Lung (tissue), 11 donors: ENCODE measurements at regions not wholly inside any gene's neighbourhood (a gene's known extent, or its start where the extent isn't known, plus 50 kb on each side); places are given as distances from the start of the nearest gene placed in this dataset.
"Not testable (repeated sequence)": the region's sequence is repeated elsewhere in the genome, so short reads cannot be mapped to it uniquely, and the experiment has no call there.

Experiments used
- ATAC-seq: fragments of 200-7000 bp; cut with Tn5 transposase; one replicate; pipeline ENCODE4 v1.9.1; 2020; ENCODE audit warnings: moderate number of reproducible peaks; ENCODE audit not compliant: insufficient read depth, low FRiP score
- DNase-seq, 3 donors: peaks; one replicate each; pipeline ENCODE4 v3.0.0-alpha.2; 2013 to 2017
- H3K27ac ChIP-seq, 2 donors: one replicate each; pipeline ENCODE4 v1.5.1; 2013; ENCODE audit warnings: mild to moderate bottlenecking in 2 of 2, moderate library complexity in 2 of 2, control low read depth in 1 of 2, inconsistent platforms in 1 of 2, low read depth in 1 of 2, low read length in 1 of 2
- H3K27me3 ChIP-seq, 3 donors: one replicate each; pipeline ENCODE4 v1.5.1; 2013; ENCODE audit warnings: low read length in 2 of 3; ENCODE audit not compliant: control insufficient read depth in 3 of 3, insufficient read depth in 3 of 3
- H3K36me3 ChIP-seq, 4 donors: one replicate each; pipeline ENCODE4 v1.5.1; 2013; ENCODE audit warnings: low read length in 4 of 4, mild to moderate bottlenecking in 1 of 4, moderate library complexity in 1 of 4; ENCODE audit not compliant: control insufficient read depth in 4 of 4, insufficient read depth in 4 of 4
- H3K4me1 ChIP-seq, 5 donors: one replicate each; pipeline ENCODE4 v1.5.1; 2013; ENCODE audit warnings: low read length in 5 of 5, mild to moderate bottlenecking in 2 of 5, moderate library complexity in 1 of 5; ENCODE audit not compliant: control insufficient read depth in 5 of 5, insufficient read depth in 5 of 5
- H3K4me3 ChIP-seq: one replicate; pipeline ENCODE4 v1.5.1; 2013; ENCODE audit warnings: mild to moderate bottlenecking, control low read depth, moderate library complexity
- H3K9ac ChIP-seq, 2 donors: one replicate each; pipeline ENCODE4 v1.5.1; 2013; ENCODE audit warnings: low read length in 2 of 2, control low read depth in 1 of 2; ENCODE audit not compliant: insufficient read depth in 1 of 2
- H3K9me3 ChIP-seq, 4 donors: one replicate each; pipeline ENCODE4 v1.5.1; 2013; ENCODE audit warnings: low read length in 3 of 4, mild to moderate bottlenecking in 1 of 4, moderate library complexity in 1 of 4; ENCODE audit not compliant: control insufficient read depth in 4 of 4, insufficient read depth in 3 of 4
- CTCF ChIP-seq: IDR thresholded peaks from 2 replicates; pipeline ENCODE4 v1.5.1; 2012; ENCODE audit warnings: mild to moderate bottlenecking; ENCODE audit errors: control extremely low read depth, extremely low read depth
- WGBS, 2 donors: extraction: QIAGEN DNeasy Blood & Tissue Kit; methylation state at CpG; one replicate each; pipeline ENCODE4 v1.1.7; 2013; 5-methylcytosine and 5-hydroxymethylcytosine counted together
- donor health status: control.
- donor health status: control.
- donor health status: Bipolar disorder and iron deficiency.
- donor health status: healthy.
- donor health status: DM: yes; HTN: yes; CAD: no.

GRCh38 chr7:19964246-19964645 lies 190.8 kb upstream of the TMEM196 start:
- no peak overlapping the region for H3K27ac ChIP-seq
- H3K9me3 ChIP-seq = no peaks in the 10 kb centered on the region
- H3K27me3 ChIP-seq = no peaks in the 10 kb centered on the region
- H3K9ac ChIP-seq = no peak overlapping the region
- DNase-seq = no peak
- H3K4me1 ChIP-seq = peaks cover 0 to 4% (median 0%) of the 10 kb centered on the region in 5 donors
- no peak for TF ChIP-seq CTCF
- no peak for ATAC-seq
- no peaks in the 10 kb centered on the region for H3K36me3 ChIP-seq
- H3K4me3 ChIP-seq = no peak overlapping the region
- 54 to 71% methylated on average over 2 of the region's 2 CpGs for WGBS, 2 donors

GRCh38 chr7:19963695-19964094 lies 190.3 kb upstream of the TMEM196 start:
- Histone ChIP-seq H3K9ac (no peak overlapping the region), H3K27me3 (no peaks in the 10 kb centered on the region), H3K36me3 (no peaks in the 10 kb centered on the region), H3K4me3 (no peak overlapping the region), H3K9me3 (no peaks in the 10 kb centered on the region), H3K4me1 (peaks cover 0 to 4% (median 0%) of the 10 kb centered on the region in 5 donors), H3K27ac (no peak overlapping the region)
- WGBS, 2 donors = 87 to 92% methylated on average over 1 of the region's 1 CpG
- DNase-seq (no peak), ATAC-seq (no peak)
- no peak for TF ChIP-seq CTCF

GRCh38 chr7:19958309-19958896 lies 185.0 kb upstream of the TMEM196 start:
- Histone ChIP-seq H3K9me3 (peaks cover 0 to 16% (median 0%) of the 10 kb centered on the region in 4 donors), H3K27ac (no peak overlapping the region), H3K4me3 (no peak overlapping the region), H3K27me3 (no peaks in the 10 kb centered on the region), H3K9ac (no peak overlapping the region), H3K4me1 (peaks cover 0 to 2% (median 0%) of the 10 kb centered on the region in 5 donors), H3K36me3 (no peaks in the 10 kb centered on the region)
- DNase-seq (no peak), ATAC-seq (peak; percentile 49)
- TF ChIP-seq CTCF = no peak
- 29 to 69% methylated on average over 3 of the region's 3 CpGs for WGBS, 2 donors

- WGBS, 2 donors = 81% methylated on average over 1 of the region's 1 CpG
- Histone ChIP-seq H3K27ac (no peak overlapping the region), H3K4me3 (no peak overlapping the region), H3K4me1 (no peaks in the 10 kb centered on the region), H3K9ac (no peak overlapping the region), H3K27me3 (no peaks in the 10 kb centered on the region), H3K36me3 (no peaks in the 10 kb centered on the region), H3K9me3 (peaks cover 0 to 16% (median 0%) of the 10 kb centered on the region in 4 donors)
- ATAC-seq (no peak), DNase-seq (no peak)
- TF ChIP-seq CTCF = no peak
Measured at GRCh38 chr7:19957664-19958063, 184.2 kb upstream of the TMEM196 start.

- not testable (repeated sequence) for DNase-seq, H3K27me3 ChIP-seq, H3K27ac ChIP-seq, H3K9ac ChIP-seq, H3K36me3 ChIP-seq, H3K4me3 ChIP-seq, H3K4me1 ChIP-seq, ATAC-seq
- 78 to 89% methylated on average over 7 of the region's 7 CpGs for WGBS, 2 donors
- peaks cover 0 to 16% (median 0%) of the 10 kb centered on the region in 4 donors for H3K9me3 ChIP-seq
Measured at GRCh38 chr7:19954166-19954565, 180.7 kb upstream of the TMEM196 start.

GRCh38 chr7:19953411-19953810 lies 180.0 kb upstream of the TMEM196 start:
- not testable (repeated sequence) for DNase-seq, ATAC-seq, H3K4me3 ChIP-seq, H3K36me3 ChIP-seq, H3K27me3 ChIP-seq, H3K27ac ChIP-seq, H3K9ac ChIP-seq, H3K4me1 ChIP-seq
- H3K9me3 ChIP-seq = peaks cover 0 to 16% (median 0%) of the 10 kb centered on the region in 4 donors
- 93 to 97% methylated on average over 5 of the region's 5 CpGs for WGBS, 2 donors
